ENCODE measurements at regions not wholly inside any gene's neighbourhood (a gene's known extent, or its start where the extent isn't known, plus 50 kb on each side); places are given as distances from the start of the nearest gene placed in this dataset.

DNA sequence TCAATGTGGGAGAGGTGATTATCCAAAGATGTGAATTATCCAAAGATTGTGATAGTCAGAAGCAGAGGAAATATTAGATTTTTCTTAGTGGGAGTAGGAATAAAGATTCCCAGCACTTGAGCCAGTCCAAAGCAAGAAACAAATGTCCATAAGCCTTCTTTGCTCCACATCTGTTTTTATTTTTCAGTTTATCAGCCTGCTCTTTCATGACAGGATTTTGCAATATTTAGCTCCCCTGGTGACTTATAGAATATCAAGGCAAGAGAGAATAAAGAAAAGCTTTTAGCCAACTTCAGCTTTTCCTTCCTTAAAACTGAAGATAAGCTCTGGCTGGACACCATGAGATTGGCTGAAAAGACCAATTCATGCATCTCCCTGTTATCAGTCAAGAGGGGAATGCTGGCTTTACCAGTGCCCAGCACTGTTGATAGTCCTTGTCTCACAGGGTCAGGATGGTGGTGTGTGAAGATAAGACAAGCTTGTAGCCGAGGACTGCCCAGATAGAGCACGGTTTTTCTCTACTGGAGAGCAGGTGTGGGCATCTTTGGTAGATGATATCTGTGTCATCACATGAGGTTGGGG, 706.5 kb downstream of the KCNJ2 start:
- no peak for DNase-seq (ENCODE audit: low spot score)

DNA sequence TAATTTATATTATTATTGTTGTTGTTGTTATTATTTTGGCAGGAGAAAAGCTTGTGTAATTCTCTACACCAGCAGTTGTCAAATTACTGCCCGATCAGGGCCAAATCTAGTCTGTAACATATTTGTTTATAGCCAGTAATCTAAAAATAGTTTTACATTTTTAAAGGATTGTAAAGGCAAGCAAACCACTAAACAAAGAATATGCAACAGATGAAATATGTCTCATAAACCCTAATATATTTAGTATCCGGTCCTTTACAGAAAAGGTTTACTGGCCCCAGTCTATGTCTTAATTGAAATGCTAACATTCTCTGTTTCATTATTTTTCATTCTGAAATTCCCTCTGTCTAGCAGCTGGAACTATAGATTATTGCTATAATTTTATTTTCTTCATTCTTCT, 709.5 kb downstream of the KCNJ2 start:
- DNase-seq (ENCODE audit: low spot score) = no peak

DNA sequence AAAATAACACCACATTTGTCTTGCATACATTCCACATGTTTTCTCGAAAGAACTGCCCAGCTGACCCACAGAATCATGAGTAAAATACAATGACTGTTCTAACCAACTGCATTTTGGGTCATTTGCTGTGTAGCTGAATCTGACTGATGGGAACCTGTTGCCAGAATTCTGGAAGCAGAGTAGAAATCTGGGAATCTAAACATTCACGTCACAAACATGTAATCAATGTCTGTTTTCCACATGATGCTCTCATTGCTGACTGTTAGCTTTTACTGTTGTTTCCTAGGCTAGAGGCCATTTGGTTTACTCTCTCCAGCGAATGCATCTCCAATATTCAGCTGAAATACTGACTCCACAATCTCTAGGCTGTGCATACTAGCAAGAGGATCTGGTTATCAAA, 710.1 kb downstream of the KCNJ2 start:
- no peak for DNase-seq (ENCODE audit: low spot score)

DNA sequence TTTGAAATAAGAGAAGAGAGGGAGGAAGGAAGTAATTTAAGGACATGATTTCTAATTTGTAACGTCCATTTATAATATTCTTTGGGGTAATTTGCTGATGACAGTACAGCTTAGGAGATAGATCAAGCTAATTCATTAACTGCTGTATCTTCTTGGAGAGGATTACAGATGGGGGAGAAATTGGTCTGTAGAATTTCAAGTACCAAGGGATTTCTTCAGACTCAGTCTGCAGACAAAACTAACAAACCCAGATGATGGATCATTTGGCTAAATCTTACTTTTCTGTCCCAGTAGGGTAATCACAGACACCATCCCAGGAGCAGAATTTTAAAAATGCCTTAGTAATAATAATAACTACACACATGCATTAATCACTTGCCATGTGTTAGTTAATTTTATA, 711.8 kb downstream of the KCNJ2 start:
- DNase-seq (ENCODE audit: low spot score) = no peak

DNA sequence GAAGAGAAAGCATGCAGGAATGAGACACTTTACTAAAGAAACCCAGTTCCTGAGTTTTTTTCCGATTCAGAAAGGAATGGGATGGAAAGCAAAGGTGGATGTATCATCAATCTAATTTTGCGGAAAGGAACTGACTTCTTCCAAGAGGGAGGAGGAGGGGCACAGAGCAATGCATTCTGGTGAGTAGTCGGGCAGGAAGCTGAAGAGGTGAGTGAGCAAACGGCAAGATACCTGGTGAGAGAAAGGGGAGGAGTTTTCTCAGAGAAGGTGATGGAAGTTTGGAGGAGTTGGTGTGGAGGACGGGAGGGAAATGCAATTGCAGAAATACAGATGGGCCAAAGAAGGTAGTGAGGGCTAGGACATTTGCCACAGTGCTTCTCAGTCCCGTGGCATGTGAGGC, 713.2 kb downstream of the KCNJ2 start:
- DNase-seq (ENCODE audit: low spot score) = no peak

DNA sequence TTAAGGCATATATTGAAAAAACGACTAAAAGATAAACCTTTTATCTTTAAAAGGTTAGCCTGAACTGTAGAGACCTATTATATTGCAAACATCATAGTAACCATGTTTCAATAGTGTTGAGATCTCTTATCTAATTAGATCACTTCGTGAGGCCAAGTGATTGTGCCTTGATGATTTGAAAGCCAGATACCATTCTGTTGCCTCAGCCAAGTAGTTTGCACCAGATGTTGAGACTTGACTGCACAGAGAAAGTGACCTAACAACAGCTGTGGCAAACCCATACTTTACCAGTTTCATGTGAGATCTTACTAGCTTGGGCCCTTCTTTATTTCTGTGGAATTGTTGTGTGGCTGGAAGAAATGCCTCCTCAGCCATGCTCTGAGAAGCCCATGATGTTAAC, 717.3 kb downstream of the KCNJ2 start:
- no peak for DNase-seq (ENCODE audit: low spot score)

DNA sequence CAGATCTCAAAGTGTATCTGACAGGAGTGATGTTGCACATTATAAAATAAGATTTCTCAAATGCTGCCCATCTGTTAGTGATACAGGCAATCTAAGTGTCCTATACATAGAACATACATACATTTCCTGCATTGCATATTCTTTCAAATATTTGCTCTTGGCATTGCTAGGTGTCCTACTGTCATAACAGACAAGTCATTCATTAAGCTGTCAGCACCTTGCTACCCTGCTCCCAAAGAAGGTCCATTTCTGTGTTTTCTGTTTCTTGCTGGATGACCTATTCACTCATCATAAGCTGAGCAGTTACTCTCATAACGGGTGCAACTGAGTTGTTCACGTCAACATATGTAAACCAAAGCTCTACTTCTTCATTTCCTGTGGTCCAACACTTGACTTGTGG, 719.0 kb downstream of the KCNJ2 start:
- no peak for DNase-seq (ENCODE audit: low spot score)

DNA sequence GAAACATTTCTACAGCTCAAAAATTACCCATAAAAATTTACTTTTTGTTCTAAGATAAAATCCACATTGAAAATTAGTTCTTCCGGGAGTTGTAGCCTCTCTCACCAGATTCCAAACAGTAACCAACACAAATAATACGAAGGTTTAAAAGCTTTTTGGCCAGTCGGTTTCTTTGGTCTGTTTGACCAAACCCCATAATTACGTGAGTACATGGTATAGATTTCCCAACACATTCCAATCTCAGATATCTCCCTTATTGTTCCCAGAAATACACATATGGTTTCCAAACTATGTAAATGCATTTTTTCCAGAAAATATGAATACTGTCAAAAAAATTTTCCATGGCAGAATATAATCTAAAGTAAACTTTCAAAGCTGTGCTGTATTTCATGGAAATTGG, 722.0 kb downstream of the KCNJ2 start:
- no peak for DNase-seq (ENCODE audit: low spot score)

DNA sequence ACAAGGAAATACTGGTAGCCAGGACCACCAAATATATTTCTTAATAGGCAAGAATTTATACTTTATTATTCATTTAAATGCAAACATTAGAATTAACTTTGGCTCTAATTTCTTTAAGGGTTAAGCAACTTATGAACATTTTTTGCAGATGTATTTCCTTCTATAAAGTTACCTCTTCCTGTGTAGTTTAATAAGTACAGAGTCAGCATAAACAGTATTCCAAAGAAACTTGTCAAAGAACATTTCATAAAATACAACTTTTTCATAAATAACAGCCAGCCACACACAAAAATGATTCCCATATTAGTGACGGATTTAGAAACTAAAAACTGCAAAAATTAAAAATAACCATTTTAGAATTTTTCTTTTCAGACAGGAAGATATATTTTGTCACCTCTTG, 723.2 kb downstream of the KCNJ2 start:
- no peak for DNase-seq (ENCODE audit: low spot score)

DNA sequence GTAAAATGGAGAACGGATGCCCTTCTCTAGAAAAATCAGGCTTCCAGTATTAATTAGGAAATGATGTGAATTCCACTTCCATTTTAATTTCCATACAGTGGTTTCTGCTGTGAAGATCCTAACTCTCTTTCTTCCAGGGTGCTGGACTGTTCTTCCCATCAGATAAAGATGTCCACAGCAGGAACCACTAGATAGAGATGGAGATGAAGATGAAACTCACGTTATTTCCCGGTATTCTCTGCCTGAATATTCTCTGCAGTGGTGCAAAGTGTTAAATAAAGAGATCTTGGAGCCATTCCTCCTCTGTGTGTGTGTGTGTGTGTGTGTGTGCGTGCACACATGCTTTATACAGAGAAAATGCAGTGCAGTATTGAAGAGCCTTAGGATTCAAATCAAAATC, 727.5 kb downstream of the KCNJ2 start:
- no peak for DNase-seq (ENCODE audit: low spot score)

DNA sequence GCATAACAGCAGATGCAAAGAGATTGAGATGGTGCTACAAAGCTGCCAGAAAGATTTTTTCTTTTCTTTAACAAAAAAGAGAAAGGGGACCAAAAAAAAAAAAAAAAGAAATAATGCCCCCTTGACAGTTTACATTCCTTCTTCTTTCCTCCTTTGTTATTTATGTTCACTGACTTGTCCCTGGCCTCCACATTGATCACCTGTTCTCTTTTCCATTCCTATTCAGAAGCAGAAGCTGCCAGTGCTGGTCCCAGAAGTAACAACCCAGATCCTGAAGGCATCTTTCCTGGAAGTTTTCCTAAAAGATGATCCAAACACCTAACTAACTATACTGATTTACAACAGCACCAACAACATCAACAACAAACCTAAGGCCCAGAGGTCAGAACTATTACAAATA, 728.1 kb downstream of the KCNJ2 start:
- DNase-seq (ENCODE audit: low spot score) = no peak

DNA sequence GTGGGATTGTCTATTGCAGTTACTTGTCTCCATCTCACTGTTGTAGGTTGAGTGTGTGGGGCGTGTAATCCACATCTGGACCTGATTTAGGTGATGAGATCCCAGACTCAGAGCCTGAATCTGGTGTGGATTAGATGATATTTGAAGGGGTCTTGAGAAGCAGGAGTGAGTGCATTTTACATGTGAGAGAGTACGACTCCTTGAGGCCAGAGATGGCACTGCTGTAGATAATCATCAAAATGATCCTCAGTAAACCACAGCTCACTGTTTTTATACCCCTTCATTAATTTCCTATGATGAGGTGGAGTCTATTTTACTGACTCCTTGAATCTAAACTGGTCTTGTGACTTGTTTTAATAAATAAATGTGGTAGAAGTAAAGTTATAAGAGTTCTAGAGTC, 732.5 kb downstream of the KCNJ2 start:
- no peak for DNase-seq (ENCODE audit: low spot score)

DNA sequence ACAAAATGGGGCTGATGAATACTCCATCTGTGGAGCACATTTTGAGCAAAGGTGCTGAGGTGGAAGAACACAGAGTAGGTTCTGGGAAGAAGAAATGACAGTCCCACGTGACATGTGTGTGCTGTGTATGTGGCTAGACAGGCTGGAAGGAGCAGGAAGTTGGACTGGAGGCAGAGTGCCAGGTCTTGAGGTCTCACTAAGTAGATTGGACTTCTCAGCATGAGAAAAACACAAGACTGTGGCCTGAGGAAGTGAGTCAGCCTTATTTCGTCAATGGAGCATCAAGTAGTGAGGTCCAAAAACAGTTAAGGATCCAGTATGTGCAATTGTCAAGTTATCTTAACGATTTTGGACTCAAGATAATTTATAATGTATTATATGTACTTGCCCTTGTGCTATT, 736.5 kb downstream of the KCNJ2 start:
- peak; percentile 93 for DNase-seq (ENCODE audit: low spot score)

DNA sequence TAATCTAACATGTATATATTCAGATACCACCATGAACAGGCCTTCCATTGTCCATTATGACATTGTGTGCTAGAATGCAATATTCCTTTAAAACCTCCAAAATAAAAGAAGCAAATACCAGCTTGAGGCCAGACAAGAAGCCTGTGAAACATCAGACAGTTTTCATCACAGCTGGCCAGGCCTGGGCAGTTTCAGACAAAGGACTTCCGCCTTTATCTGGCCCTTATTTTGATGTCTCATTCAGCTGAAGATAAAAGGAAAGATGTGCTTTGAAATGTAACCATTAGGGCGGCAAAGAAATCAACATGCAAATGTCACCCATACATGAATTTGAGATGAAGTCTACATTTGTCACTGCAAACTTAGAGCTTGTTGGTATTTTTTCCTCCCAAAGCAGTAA, 737.5 kb downstream of the KCNJ2 start:
- peak; percentile 63 for DNase-seq (ENCODE audit: low spot score)

DNA sequence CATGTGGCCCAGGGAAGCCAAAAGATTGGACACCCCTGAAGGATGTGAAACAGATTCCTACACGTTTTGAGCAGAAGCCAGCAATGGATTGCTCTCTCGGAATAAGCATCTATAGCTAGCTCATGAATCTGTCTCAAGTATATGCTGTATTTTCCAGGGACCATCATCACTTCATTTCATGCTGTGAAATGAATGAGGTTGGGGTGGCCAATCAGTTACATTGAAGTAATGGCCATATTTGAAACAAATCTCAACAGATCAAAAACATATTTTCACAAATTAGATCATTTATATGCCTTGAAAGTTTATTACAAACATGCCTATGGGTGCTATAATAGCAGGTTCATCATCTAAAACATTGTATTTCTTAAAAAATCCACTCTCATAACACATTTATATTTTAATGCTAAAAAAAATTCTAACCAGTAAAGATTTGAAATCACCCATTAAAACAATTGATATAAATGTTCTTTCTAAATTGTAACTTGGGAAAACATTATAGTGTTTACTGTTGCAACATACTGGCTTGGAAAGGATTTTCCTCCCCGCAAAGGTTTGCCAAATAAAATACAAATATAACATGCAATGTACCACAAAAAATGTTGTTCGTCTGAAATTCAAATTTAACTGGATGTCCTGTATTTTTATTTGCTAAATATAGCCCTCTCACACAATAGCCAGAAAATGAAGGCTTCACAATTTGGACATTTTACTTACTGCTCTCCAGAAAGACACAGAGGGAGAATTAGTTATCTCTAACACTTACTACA, 743.6 kb downstream of the KCNJ2 start:
- DNase-seq (ENCODE audit: low spot score) = no peak

DNA sequence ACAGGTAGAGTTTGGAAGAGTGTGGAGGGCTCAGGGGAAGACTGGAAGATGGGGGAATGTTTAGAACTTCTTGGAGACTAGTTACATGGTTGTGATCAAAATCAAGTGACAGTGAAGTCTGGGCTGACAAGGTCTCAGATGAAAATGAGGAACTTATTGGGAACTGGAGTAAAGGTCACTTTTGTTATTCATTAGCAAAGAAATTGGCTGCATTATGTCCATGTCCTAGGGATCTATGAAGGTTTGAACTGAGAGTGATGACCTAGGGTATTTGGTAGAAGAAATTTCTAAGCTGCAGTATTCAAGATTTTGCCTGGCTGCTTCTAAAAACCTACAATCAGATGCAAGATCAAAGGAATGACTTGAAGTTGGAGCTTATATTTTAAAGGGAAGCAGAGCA, 747.1 kb downstream of the KCNJ2 start:
- no peak for DNase-seq (ENCODE audit: low spot score)

DNA sequence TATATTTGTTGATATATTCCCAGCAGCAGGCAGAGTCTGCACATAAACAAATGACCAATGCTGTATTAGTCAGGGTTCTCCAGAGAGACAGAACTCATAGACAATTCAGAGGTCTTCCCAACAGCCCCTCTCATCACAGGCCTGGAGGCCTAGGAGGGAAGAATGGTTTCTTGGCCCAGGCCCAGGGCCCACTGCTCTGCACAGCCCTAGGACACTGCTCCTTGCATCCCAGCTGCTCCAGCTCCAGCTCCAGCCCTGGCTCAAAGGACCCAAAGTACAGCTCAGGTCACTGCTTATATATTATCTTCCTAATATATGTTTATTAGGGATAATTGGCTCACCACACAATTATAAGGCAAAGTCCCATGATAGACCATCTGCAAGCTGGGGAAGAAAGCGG, 749.9 kb downstream of the KCNJ2 start:
- DNase-seq (ENCODE audit: low spot score) = no peak

DNA sequence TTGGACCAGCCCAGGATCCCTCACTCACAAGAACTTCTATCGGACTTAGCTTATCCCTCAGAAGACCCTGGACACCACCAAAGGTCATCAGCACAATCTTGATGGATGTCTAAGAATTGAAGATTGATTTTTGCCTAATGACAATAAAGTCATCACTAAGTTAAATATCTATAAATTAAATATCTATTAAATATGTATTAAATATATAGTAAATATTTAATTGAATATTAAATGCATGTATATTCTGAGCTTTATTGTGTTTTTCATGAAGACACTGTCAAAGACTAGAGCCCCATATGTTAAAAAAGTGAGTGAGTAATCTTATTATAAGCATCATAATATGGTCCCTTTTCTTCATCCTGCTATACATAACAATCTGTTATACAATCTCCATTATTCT, 751.1 kb downstream of the KCNJ2 start:
- no peak for DNase-seq (ENCODE audit: low spot score)

DNA sequence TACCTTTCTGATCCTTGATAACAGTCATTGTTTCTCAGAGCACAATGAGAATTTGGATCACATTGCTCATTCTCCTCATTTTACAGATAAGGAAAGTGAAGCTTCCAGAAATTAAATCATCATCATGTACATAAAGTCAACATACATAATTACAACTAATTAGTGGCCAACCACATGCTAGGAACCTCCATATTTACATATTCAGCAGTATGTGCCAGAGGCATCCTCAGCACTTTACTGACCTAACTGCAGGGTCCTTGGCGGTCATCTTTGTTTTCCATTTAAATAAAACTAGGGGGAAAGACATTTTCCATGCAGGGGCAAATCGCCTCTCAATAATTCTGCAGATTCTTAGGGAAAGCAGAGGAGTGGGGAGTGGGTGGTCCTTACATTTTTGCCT, 752.9 kb downstream of the KCNJ2 start:
- no peak for DNase-seq (ENCODE audit: low spot score)

DNA sequence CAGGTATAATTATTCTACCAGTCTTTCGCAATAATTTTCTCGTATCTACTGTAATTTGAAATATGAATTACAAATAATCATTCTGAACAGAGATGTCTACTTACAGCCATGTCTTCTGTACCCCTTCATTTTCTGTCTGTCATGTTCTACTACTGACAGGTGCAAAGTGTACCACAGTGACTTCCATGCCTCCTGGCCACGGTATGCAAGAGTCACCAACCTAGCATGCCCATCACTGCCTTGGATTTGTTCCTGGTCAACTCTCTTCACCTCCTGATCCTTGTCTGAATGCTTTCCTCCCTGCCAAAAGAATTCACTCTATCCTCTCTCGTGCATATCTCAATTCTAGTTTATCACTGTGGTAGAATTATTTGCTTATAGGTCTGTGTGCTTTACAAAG, 755.4 kb downstream of the KCNJ2 start:
- no peak for DNase-seq (ENCODE audit: low spot score)

DNA sequence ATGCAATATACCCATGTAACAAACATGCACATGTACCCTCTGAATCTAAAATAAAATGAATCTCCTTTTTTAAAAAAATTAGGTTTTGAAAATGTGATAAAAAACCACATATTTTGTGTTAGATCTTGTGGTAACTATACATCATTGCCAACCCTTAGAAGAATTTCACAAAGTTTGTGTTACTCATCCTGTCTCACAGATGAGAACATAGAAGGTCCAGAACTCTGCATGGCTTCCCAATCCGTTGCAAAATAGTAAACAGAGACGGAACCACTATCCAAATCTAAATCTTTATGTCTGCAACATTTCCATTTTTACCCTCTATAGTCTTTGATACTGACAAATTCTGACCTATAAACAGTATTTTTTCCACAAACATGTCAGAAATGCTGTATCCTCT, 759.9 kb downstream of the KCNJ2 start:
- DNase-seq (ENCODE audit: low spot score) = no peak

DNA sequence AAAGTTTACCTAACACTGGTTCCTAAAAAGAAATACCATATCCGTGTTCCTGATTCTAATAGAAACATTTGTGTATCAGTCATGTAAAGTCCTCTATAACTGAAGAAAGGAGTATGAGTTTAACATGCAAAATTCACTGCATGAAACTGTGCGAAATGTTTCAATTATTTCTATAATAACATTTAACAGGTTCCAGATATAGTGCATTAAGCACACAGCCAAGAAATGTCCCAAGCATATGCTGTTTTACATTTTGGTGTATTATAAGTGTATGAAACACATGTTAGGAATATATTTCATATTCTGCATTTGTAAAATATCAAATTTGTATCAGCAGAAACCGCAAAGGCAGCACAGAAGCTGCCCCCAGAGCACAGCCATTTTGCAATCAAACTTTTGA, 764.9 kb downstream of the KCNJ2 start:
- DNase-seq (ENCODE audit: low spot score) = no peak

DNA sequence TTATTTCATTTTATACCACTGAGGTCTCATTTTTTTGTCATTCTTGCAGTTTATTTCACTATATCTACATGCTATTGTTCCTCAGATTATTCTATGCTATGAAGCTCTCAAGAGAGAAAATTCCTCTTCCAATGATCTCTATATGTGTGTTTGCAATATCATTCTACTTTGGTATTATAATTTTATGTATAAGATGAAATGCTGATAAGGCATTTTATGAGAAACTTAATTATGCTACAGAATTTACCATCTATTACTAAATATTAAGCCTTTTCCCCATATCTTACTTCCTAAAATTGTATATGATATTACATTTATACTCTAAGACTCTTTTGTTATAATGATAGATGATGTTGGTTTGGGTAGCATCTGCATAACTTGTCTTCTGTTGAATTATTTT, 765.5 kb downstream of the KCNJ2 start:
- no peak for DNase-seq (ENCODE audit: low spot score)

DNA sequence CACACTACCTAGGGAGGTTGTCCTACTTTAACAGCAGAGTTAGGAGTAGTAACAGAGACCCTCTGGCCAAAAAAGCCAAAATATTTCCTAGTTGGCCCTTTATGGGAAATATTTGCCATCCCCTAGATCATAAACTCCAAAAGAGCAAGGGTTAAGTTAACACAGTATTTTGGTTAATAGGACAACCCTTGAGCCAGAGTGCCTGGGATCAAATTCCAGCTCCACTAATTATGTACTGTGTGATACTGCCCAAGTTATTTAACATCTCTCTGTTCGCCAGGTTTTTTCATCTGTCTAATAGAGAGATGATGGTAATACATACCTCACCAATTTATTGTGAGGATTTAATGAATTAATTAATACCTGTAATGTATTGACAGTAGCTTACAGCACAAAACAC, 767.4 kb downstream of the KCNJ2 start:
- no peak for DNase-seq (ENCODE audit: low spot score)
